Activated T-helper 9 cell treated with anti-CD3 and anti-CD28 coated beads, Interleukin-2, amount 50 U/mL, for 16 hours (primary cell): ENCODE measurements at regions not wholly inside any gene's neighbourhood (a gene's known extent, or its start where the extent isn't known, plus 50 kb on each side); places are given as distances from the start of the nearest gene placed in this dataset.
"Not testable (repeated sequence)": the region's sequence is repeated elsewhere in the genome, so short reads cannot be mapped to it uniquely, and the experiment has no call there.

Source experiments
- DNase-seq: peaks from one replicate; pipeline ENCODE4 v3.0.0-alpha.2; 2020; ENCODE audit warnings: low read depth

- no peak for DNase-seq
These were observed 1090.3 kb downstream of the HACE1 start for GRCh38 chr6:103769431-103769830.

GRCh38 chr6:103750603-103751002 lies 1109.1 kb downstream of the HACE1 start:
- no peak for DNase-seq

- DNase-seq = no peak
These were observed 1125.7 kb downstream of the HACE1 start for GRCh38 chr6:103734016-103734415.

- DNase-seq = no peak
These were observed 1130.1 kb downstream of the HACE1 start for GRCh38 chr6:103729658-103730057.

- no peak for DNase-seq
These were observed 1136.0 kb downstream of the HACE1 start for GRCh38 chr6:103723438-103724322.

GRCh38 chr6:103722683-103723082 lies 1137.0 kb downstream of the HACE1 start:
- no peak for DNase-seq

GRCh38 chr6:103721923-103722322 lies 1137.8 kb downstream of the HACE1 start:
- no peak for DNase-seq

GRCh38 chr6:103720393-103720792 lies 1139.3 kb downstream of the HACE1 start:
- DNase-seq = no peak

GRCh38 chr6:103719545-103719944 lies 1140.2 kb downstream of the HACE1 start:
- no peak for DNase-seq

GRCh38 chr6:103715269-103715668 lies 1144.5 kb downstream of the HACE1 start:
- DNase-seq = no peak

GRCh38 chr6:103709236-103709635 lies 1150.5 kb downstream of the HACE1 start:
- not testable (repeated sequence) for DNase-seq

- no peak for DNase-seq
These were observed 1152.0 kb downstream of the HACE1 start for GRCh38 chr6:103707596-103708325.

GRCh38 chr6:103699769-103700168 lies 1160.0 kb downstream of the HACE1 start:
- DNase-seq = no peak

GRCh38 chr6:103687430-103687829 lies 1172.3 kb downstream of the HACE1 start:
- DNase-seq = no peak

- no peak for DNase-seq
These were observed 1179.6 kb downstream of the HACE1 start for GRCh38 chr6:103680116-103680515.

- no peak for DNase-seq
These were observed 1182.4 kb downstream of the HACE1 start for GRCh38 chr6:103677290-103677689.

- no peak for DNase-seq
These were observed 1183.8 kb downstream of the HACE1 start for GRCh38 chr6:103675807-103676406.

GRCh38 chr6:103674790-103675189 lies 1184.9 kb downstream of the HACE1 start:
- no peak for DNase-seq

- DNase-seq = no peak
These were observed 1187.5 kb downstream of the HACE1 start for GRCh38 chr6:103672169-103672568.

GRCh38 chr6:103629613-103630012 lies 1230.1 kb downstream of the HACE1 start:
- no peak for DNase-seq

GRCh38 chr6:103617642-103618041 lies 1242.1 kb downstream of the HACE1 start:
- DNase-seq = no peak

GRCh38 chr6:103587722-103588121 lies 1272.0 kb downstream of the HACE1 start:
- no peak for DNase-seq

GRCh38 chr6:103578115-103578514 lies 1281.6 kb downstream of the HACE1 start:
- DNase-seq = no peak
